Caki2 (cell line): ENCODE measurements at regions not wholly inside any gene's neighbourhood (a gene's known extent, or its start where the extent isn't known, plus 50 kb on each side); places are given as distances from the start of the nearest gene placed in this dataset.

Experiments
- DNase-seq: peaks from one replicate; pipeline ENCODE4 v3.0.0-alpha.2; 2015; ENCODE audit warnings: low read depth
- in situ Hi-C: cut with HindIII; loops from 2 replicates; pipeline ENCODE4 v1.10.0; 2016; ENCODE audit warnings: low sequenced_read_pairs, low pct_unique_long_range_greater_than_20kb, mixed read lengths

- no peak for DNase-seq
- in situ Hi-C loops: no loop called here
Measured at GRCh38 chr12:24759155-24759554, 189.7 kb downstream of the BCAT1 start.

GRCh38 chr12:24756479-24757024, 192.3 kb downstream of the BCAT1 start:
- DNase-seq: no peak
- in situ Hi-C loops: no loop called here

GRCh38 chr12:24754690-24755638, 193.9 kb downstream of the BCAT1 start:
- in situ Hi-C loops: no loop called here
- no peak for DNase-seq

GRCh38 chr12:24752763-24753462, 196.0 kb downstream of the BCAT1 start:
- in situ Hi-C loops: no loop called here
- no peak for DNase-seq

GRCh38 chr12:24751181-24751580, 197.7 kb downstream of the BCAT1 start:
- in situ Hi-C loops: no loop called here
- DNase-seq: no peak

- DNase-seq: no peak
- in situ Hi-C loops: no loop called here
Measured at GRCh38 chr12:24750263-24750662, 198.6 kb downstream of the BCAT1 start.

GRCh38 chr12:24749171-24749570, 199.7 kb downstream of the BCAT1 start:
- DNase-seq: no peak
- in situ Hi-C loops: no loop called here

- no peak for DNase-seq
- in situ Hi-C loops: no loop called here
Measured at GRCh38 chr12:24748326-24748725, 200.6 kb downstream of the BCAT1 start.

GRCh38 chr12:24746864-24747263, 202.0 kb downstream of the BCAT1 start:
- in situ Hi-C loops: no loop called here
- no peak for DNase-seq

GRCh38 chr12:24746006-24746671, 202.8 kb downstream of the BCAT1 start:
- in situ Hi-C loops: no loop called here
- DNase-seq: no peak

- DNase-seq: no peak
- in situ Hi-C loops: no loop called here
Measured at GRCh38 chr12:24743941-24744793, 204.7 kb downstream of the BCAT1 start.

GRCh38 chr12:24742378-24742777, 206.5 kb downstream of the BCAT1 start:
- no peak for DNase-seq
- in situ Hi-C loops: no loop called here

GRCh38 chr12:24741216-24741615, 207.7 kb downstream of the BCAT1 start:
- no peak for DNase-seq
- in situ Hi-C loops: no loop called here

- in situ Hi-C loops: no loop called here
- no peak for DNase-seq
Measured at GRCh38 chr12:24739106-24739779, 209.7 kb downstream of the BCAT1 start.

GRCh38 chr12:24738441-24738840, 210.5 kb downstream of the BCAT1 start:
- no peak for DNase-seq
- in situ Hi-C loops: no loop called here

GRCh38 chr12:24731596-24731995, 217.3 kb downstream of the BCAT1 start:
- DNase-seq: no peak
- in situ Hi-C loops: no loop called here

- in situ Hi-C loops: no loop called here
- DNase-seq: no peak
Measured at GRCh38 chr12:24730489-24730896, 218.4 kb downstream of the BCAT1 start.
